MCF 10A (cell line): ENCODE measurements at regions not wholly inside any gene's neighbourhood (a gene's known extent, or its start where the extent isn't known, plus 50 kb on each side); places are given as distances from the start of the nearest gene placed in this dataset.
A peak's percentile ranks its signal among the peaks of the same experiment; 100 is the strongest.

Source experiments
- BruUV-seq: library from RNA; stranded (reverse); fragments of 400-500 nt; replicated peaks from 2 replicates; lab custom pipeline; 2021; lab: Mats Ljungman, UMichigan
- CTCF ChIA-PET: fragments of 300-600 bp; sonication (Branson Sonifier 250); formaldehyde crosslinking; extraction: SDS; loops from one replicate; lab custom pipeline; 2021; ENCODE audit warnings: antibody characterized with exemption, inconsistent platforms; lab: Yijun Ruan, JAX
- POLR2A ChIA-PET: fragments of 300-600, 350-650 bp; sonication (Branson Sonifier 250); formaldehyde crosslinking; extraction: SDS; loops from one replicate; lab custom pipeline; 2020; ENCODE audit warnings: antibody characterized with exemption, inconsistent platforms; lab: Yijun Ruan, JAX
- DNase-seq: peaks from one replicate; pipeline ENCODE4 v3.0.0-alpha.2; 2018; ENCODE audit not compliant: unreplicated experiment
- H3K27ac Mint-ChIP-seq: one replicate; pipeline ENCODE4 v1.8.0; 2022; ENCODE audit warnings: mild to moderate bottlenecking, low read depth, mixed read lengths; ENCODE audit not compliant: unreplicated experiment
- H3K27me3 Mint-ChIP-seq: one replicate; pipeline ENCODE4 v1.8.0; 2022; ENCODE audit warnings: mixed read lengths; ENCODE audit not compliant: insufficient read depth, unreplicated experiment
- H3K36me3 Mint-ChIP-seq: one replicate; pipeline ENCODE4 v1.8.0; 2022; ENCODE audit warnings: mild to moderate bottlenecking, moderate library complexity, mixed read lengths; ENCODE audit not compliant: insufficient read depth, unreplicated experiment
- H3K4me1 Mint-ChIP-seq: one replicate; pipeline ENCODE4 v1.8.0; 2022; ENCODE audit warnings: mixed read lengths; ENCODE audit not compliant: insufficient read depth, unreplicated experiment
- H3K4me3 Mint-ChIP-seq: one replicate; pipeline ENCODE4 v1.8.0; 2022; ENCODE audit warnings: mild to moderate bottlenecking, moderate library complexity, mixed read lengths; ENCODE audit not compliant: unreplicated experiment
- H3K9me3 Mint-ChIP-seq: one replicate; pipeline ENCODE4 v1.8.0; 2022; ENCODE audit warnings: mixed read lengths; ENCODE audit not compliant: unreplicated experiment
- CTCF ChIP-seq: fragments of 200-600 bp; IDR thresholded peaks from one replicate; pipeline ENCODE4 v1.8.0; 2022; ENCODE audit warnings: antibody characterized with exemption, mild to moderate bottlenecking; ENCODE audit not compliant: unreplicated experiment
- intact Hi-C: fragments of 100-400 bp; cut with micrococcal nuclease; formaldehyde crosslinking; loops from 2 replicates; pipeline ENCODE4 v1.14.1; 2022

- H3K36me3 Mint-ChIP-seq = no peaks in the 10 kb centered on the region
Observed at GRCh38 chr3:74271541-74271940, 342.9 kb downstream of the CNTN3 start.

GRCh38 chr3:74269689-74270088, 344.8 kb downstream of the CNTN3 start:
- no peak overlapping the region for H3K27ac Mint-ChIP-seq
- TF ChIP-seq CTCF = no peak
- H3K4me3 Mint-ChIP-seq = no peak overlapping the region
- DNase-seq = no peak
- intact Hi-C loops = loop anchor here (5.0 to 10.0 kb wide), 2 partner anchors 735 to 903 kb away; no protein-coding TSS in a partner anchor
- no peaks in the 10 kb centered on the region for H3K36me3 Mint-ChIP-seq
- H3K4me1 Mint-ChIP-seq = no peaks in the 10 kb centered on the region
- CTCF ChIA-PET = no interaction called here
- no TSS peak for BruUV-seq
- no peaks in the 10 kb centered on the region for H3K27me3 Mint-ChIP-seq
- H3K9me3 Mint-ChIP-seq = no peaks in the 10 kb centered on the region
- POLR2A ChIA-PET = no interaction called here

More at GRCh38 chr3:74271541-74271940, 342.9 kb downstream of the CNTN3 start:
- Mint-ChIP-seq H3K4me1 (no peaks in the 10 kb centered on the region), H3K9me3 (peaks cover 4% of the 10 kb centered on the region), H3K4me3 (no peak overlapping the region), H3K27ac (no peak overlapping the region), H3K27me3 (no peaks in the 10 kb centered on the region)
- POLR2A ChIA-PET = no interaction called here
- TF ChIP-seq CTCF = no peak
- no TSS peak for BruUV-seq
- intact Hi-C loops = no loop called here
- no peak for DNase-seq
- CTCF ChIA-PET = no interaction called here

GRCh38 chr3:74268753-74269152, 345.7 kb downstream of the CNTN3 start:
- intact Hi-C loops = loop anchor here (5.0 to 10.0 kb wide), 2 partner anchors 736 to 904 kb away; no protein-coding TSS in a partner anchor
- Mint-ChIP-seq H3K9me3 (no peaks in the 10 kb centered on the region), H3K4me1 (no peaks in the 10 kb centered on the region), H3K27ac (no peak overlapping the region), H3K4me3 (no peak overlapping the region), H3K36me3 (no peaks in the 10 kb centered on the region), H3K27me3 (no peaks in the 10 kb centered on the region)
- ChIA-PET POLR2A (no interaction called here), CTCF (interaction anchor here (0.7 to 1.0 kb wide), 5 partner anchors 13 to 132 kb away, joined by 3 read pairs; no protein-coding TSS in a partner anchor)
- BruUV-seq = no TSS peak
- DNase-seq = peak; percentile 24
- no peak for TF ChIP-seq CTCF

GRCh38 chr3:74267588-74268184, 346.8 kb downstream of the CNTN3 start:
- no peaks in the 10 kb centered on the region for H3K36me3 Mint-ChIP-seq
- H3K27ac Mint-ChIP-seq = no peak overlapping the region
- POLR2A ChIA-PET = no interaction called here
- no peak overlapping the region for H3K4me3 Mint-ChIP-seq
- no peaks in the 10 kb centered on the region for H3K9me3 Mint-ChIP-seq
- CTCF ChIA-PET = interaction anchor here (0.6 to 1.1 kb wide), 7 partner anchors 14 to 905 kb away, joined by 3 to 4 read pairs (median 3); no protein-coding TSS in a partner anchor
- H3K27me3 Mint-ChIP-seq = no peaks in the 10 kb centered on the region
- no TSS peak for BruUV-seq
- DNase-seq = peak; percentile 51
- no peaks in the 10 kb centered on the region for H3K4me1 Mint-ChIP-seq
- intact Hi-C loops = loop anchor here (2.0 to 10.0 kb wide), 3 partner anchors 363 to 905 kb away; no protein-coding TSS in a partner anchor
- TF ChIP-seq CTCF = peak; percentile 57
